ENCODE measurements at regions not wholly inside any gene's neighbourhood (a gene's known extent, or its start where the extent isn't known, plus 50 kb on each side); places are given as distances from the start of the nearest gene placed in this dataset.

- TF ChIP-seq POLR2AphosphoS5 (IDR thresholded peaks at IDR 0.05; ENCODE audit: insufficient read depth in 1 of 2, low read depth in 1 of 2) = no peak
- no peak for DNase-seq (ENCODE audit: extremely low spot score in 2 of 2)
- H3K9me3 ChIP-seq = no peaks in the 10 kb centered on the region
- intact Hi-C loops (cut with DNase I) = no loop called here
- no peak overlapping the region for H3K4me3 ChIP-seq
- no peaks in the 10 kb centered on the region for H3K27me3 ChIP-seq
- H3K4me1 ChIP-seq = no peaks in the 10 kb centered on the region
- H3K27ac ChIP-seq = no peak overlapping the region
- H3K36me3 ChIP-seq = no peaks in the 10 kb centered on the region
These were observed 559.6 kb downstream of the GATA3 start for GRCh38 chr10:8614054-8614565.

GRCh38 chr10:8615118-8615517 lies 560.6 kb downstream of the GATA3 start:
- intact Hi-C loops (cut with DNase I) = no loop called here
- no peaks in the 10 kb centered on the region for H3K27me3 ChIP-seq
- TF ChIP-seq POLR2A (IDR thresholded peaks at IDR 0.05) (no peak), CTCF (IDR thresholded peaks at IDR 0.05) (no peak), POLR2AphosphoS5 (IDR thresholded peaks at IDR 0.05; ENCODE audit: insufficient read depth in 1 of 2, low read depth in 1 of 2) (no peak)

GRCh38 chr10:8616166-8616565 lies 561.7 kb downstream of the GATA3 start:
- H3K4me1 ChIP-seq = no peaks in the 10 kb centered on the region
- no peaks in the 10 kb centered on the region for H3K27me3 ChIP-seq
- no peaks in the 10 kb centered on the region for H3K9me3 ChIP-seq
- intact Hi-C loops (cut with DNase I) = no loop called here
- DNase-seq (ENCODE audit: extremely low spot score in 2 of 2) = no peak
- H3K4me3 ChIP-seq = no peak overlapping the region
- TF ChIP-seq CTCF (IDR thresholded peaks at IDR 0.05) = no peak
- no peak for TF ChIP-seq POLR2AphosphoS5 (IDR thresholded peaks at IDR 0.05; ENCODE audit: insufficient read depth in 1 of 2, low read depth in 1 of 2)
- TF ChIP-seq POLR2A (IDR thresholded peaks at IDR 0.05) = no peak
- no peaks in the 10 kb centered on the region for H3K36me3 ChIP-seq
- no peak overlapping the region for H3K27ac ChIP-seq

More at GRCh38 chr10:8615118-8615517, 560.6 kb downstream of the GATA3 start:
- Histone ChIP-seq H3K4me1 (no peaks in the 10 kb centered on the region), H3K9me3 (no peaks in the 10 kb centered on the region), H3K27ac (no peak overlapping the region), H3K36me3 (no peaks in the 10 kb centered on the region), H3K4me3 (no peak overlapping the region)
- DNase-seq (ENCODE audit: extremely low spot score in 2 of 2) = no peak

- Histone ChIP-seq H3K9me3 (no peaks in the 10 kb centered on the region), H3K4me1 (no peaks in the 10 kb centered on the region), H3K36me3 (no peaks in the 10 kb centered on the region), H3K4me3 (no peak overlapping the region), H3K27me3 (no peaks in the 10 kb centered on the region), H3K27ac (no peak overlapping the region)
- TF ChIP-seq CTCF (IDR thresholded peaks at IDR 0.05) (no peak), POLR2AphosphoS5 (IDR thresholded peaks at IDR 0.05; ENCODE audit: insufficient read depth in 1 of 2, low read depth in 1 of 2) (no peak), POLR2A (IDR thresholded peaks at IDR 0.05) (no peak)
- no peak for DNase-seq (ENCODE audit: extremely low spot score in 2 of 2)
- intact Hi-C loops (cut with DNase I) = no loop called here
These were observed 563.3 kb downstream of the GATA3 start for GRCh38 chr10:8617792-8618191.

- DNase-seq (ENCODE audit: extremely low spot score in 2 of 2) = no peak
- no peaks in the 10 kb centered on the region for H3K4me1 ChIP-seq
- intact Hi-C loops (cut with DNase I) = no loop called here
These were observed 564.3 kb downstream of the GATA3 start for GRCh38 chr10:8618834-8619233.

GRCh38 chr10:8628351-8628750 lies 573.9 kb downstream of the GATA3 start:
- no peaks in the 10 kb centered on the region for H3K27me3 ChIP-seq
- TF ChIP-seq POLR2A (IDR thresholded peaks at IDR 0.05) (no peak), POLR2AphosphoS5 (IDR thresholded peaks at IDR 0.05; ENCODE audit: insufficient read depth in 1 of 2, low read depth in 1 of 2) (no peak), CTCF (IDR thresholded peaks at IDR 0.05) (no peak)
- intact Hi-C loops (cut with DNase I) = no loop called here
- DNase-seq (ENCODE audit: extremely low spot score in 2 of 2) = no peak
- H3K9me3 ChIP-seq = no peaks in the 10 kb centered on the region
- H3K4me1 ChIP-seq = no peaks in the 10 kb centered on the region
- no peak overlapping the region for H3K4me3 ChIP-seq
- no peak overlapping the region for H3K27ac ChIP-seq
- no peaks in the 10 kb centered on the region for H3K36me3 ChIP-seq

More at GRCh38 chr10:8618834-8619233, 564.3 kb downstream of the GATA3 start:
- Histone ChIP-seq H3K27me3 (no peaks in the 10 kb centered on the region), H3K36me3 (no peaks in the 10 kb centered on the region), H3K9me3 (no peaks in the 10 kb centered on the region), H3K4me3 (no peak overlapping the region), H3K27ac (no peak overlapping the region)
- TF ChIP-seq POLR2A (IDR thresholded peaks at IDR 0.05) (no peak), POLR2AphosphoS5 (IDR thresholded peaks at IDR 0.05; ENCODE audit: insufficient read depth in 1 of 2, low read depth in 1 of 2) (peak in 1 of 2 donors; percentile 57)
